LNCaP clone FGC (cell line): ENCODE measurements at regions not wholly inside any gene's neighbourhood (a gene's known extent, or its start where the extent isn't known, plus 50 kb on each side); places are given as distances from the start of the nearest gene placed in this dataset.

Experiments
- DNase-seq: peaks from one replicate; pipeline ENCODE4 v3.0.0-alpha.2; 2011; ENCODE audit warnings: low read depth
- H3K4me3 ChIP-seq: 2 replicates; pipeline ENCODE4 v1.5.1; 2011; ENCODE audit warnings: mild to moderate bottlenecking, low read depth, low read length, control low read depth
- CTCF ChIP-seq: IDR thresholded peaks from 2 replicates; pipeline ENCODE4 v1.5.1; 2012; ENCODE audit warnings: mild to moderate bottlenecking; ENCODE audit not compliant: control insufficient read depth, insufficient read depth; ENCODE audit errors: extremely low read depth

GRCh38 chr20:6956574-6956973, 189.1 kb downstream of the BMP2 start:
- no peak for DNase-seq
- TF ChIP-seq CTCF: no peak
- no peak overlapping the region for H3K4me3 ChIP-seq

GRCh38 chr20:6959900-6960312, 192.4 kb downstream of the BMP2 start:
- no peak for TF ChIP-seq CTCF
- no peak for DNase-seq
- H3K4me3 ChIP-seq: no peak overlapping the region

- no peak for TF ChIP-seq CTCF
- H3K4me3 ChIP-seq: no peak overlapping the region
- DNase-seq: no peak
Observed at GRCh38 chr20:6966721-6967120, 199.2 kb downstream of the BMP2 start.

GRCh38 chr20:6974838-6975237, 207.4 kb downstream of the BMP2 start:
- TF ChIP-seq CTCF: no peak
- no peak for DNase-seq

GRCh38 chr20:6975311-6975710, 207.8 kb downstream of the BMP2 start:
- no peak for TF ChIP-seq CTCF
- H3K4me3 ChIP-seq: no peak overlapping the region
- DNase-seq: no peak

More at GRCh38 chr20:6974838-6975237, 207.4 kb downstream of the BMP2 start:
- no peak overlapping the region for H3K4me3 ChIP-seq

GRCh38 chr20:6976106-6976900, 208.8 kb downstream of the BMP2 start:
- no peak for TF ChIP-seq CTCF
- no peak for DNase-seq
- no peak overlapping the region for H3K4me3 ChIP-seq

GRCh38 chr20:6979621-6980020, 212.1 kb downstream of the BMP2 start:
- no peak overlapping the region for H3K4me3 ChIP-seq
- DNase-seq: no peak
- TF ChIP-seq CTCF: no peak
